Occipital lobe (tissue), 1 donor: ENCODE measurements at regions not wholly inside any gene's neighbourhood (a gene's known extent, or its start where the extent isn't known, plus 50 kb on each side); places are given as distances from the start of the nearest gene placed in this dataset.

Experiments used
- DNase-seq: peaks from one replicate; lab custom pipeline; 2025; lab: John Stamatoyannopoulos, UW

- DNase-seq = no peak
Observed at GRCh38 chr4:13844740-13845139, 217.2 kb upstream of the BOD1L1 start.

- no peak for DNase-seq
Observed at GRCh38 chr4:13849778-13850177, 222.3 kb upstream of the BOD1L1 start.

- DNase-seq = no peak
Observed at GRCh38 chr4:13851085-13851940, 223.8 kb upstream of the BOD1L1 start.

- no peak for DNase-seq
Observed at GRCh38 chr4:13852411-13852810, 224.9 kb upstream of the BOD1L1 start.

- DNase-seq = no peak
Observed at GRCh38 chr4:13856387-13856786, 228.9 kb upstream of the BOD1L1 start.

- DNase-seq = no peak
Observed at GRCh38 chr4:13857397-13857796, 229.9 kb upstream of the BOD1L1 start.

GRCh38 chr4:13857800-13858199 is 230.3 kb upstream of the BOD1L1 start:
- no peak for DNase-seq

GRCh38 chr4:13859423-13859822 is 231.9 kb upstream of the BOD1L1 start:
- no peak for DNase-seq

- DNase-seq = no peak
Observed at GRCh38 chr4:13860126-13860525, 232.6 kb upstream of the BOD1L1 start.

- no peak for DNase-seq
Observed at GRCh38 chr4:13865871-13866669, 238.5 kb upstream of the BOD1L1 start.

- DNase-seq = no peak
Observed at GRCh38 chr4:13866881-13867280, 239.4 kb upstream of the BOD1L1 start.

GRCh38 chr4:13872155-13872554 is 244.6 kb upstream of the BOD1L1 start:
- no peak for DNase-seq

- no peak for DNase-seq
Observed at GRCh38 chr4:13872955-13873354, 245.4 kb upstream of the BOD1L1 start.

GRCh38 chr4:13875181-13875580 is 247.7 kb upstream of the BOD1L1 start:
- DNase-seq = no peak

- DNase-seq = no peak
Observed at GRCh38 chr4:13876131-13876530, 248.6 kb upstream of the BOD1L1 start.

GRCh38 chr4:13876940-13877339 is 249.4 kb upstream of the BOD1L1 start:
- DNase-seq = no peak

GRCh38 chr4:13877626-13878025 is 250.1 kb upstream of the BOD1L1 start:
- DNase-seq = no peak

- DNase-seq = no peak
Observed at GRCh38 chr4:13881892-13882291, 254.4 kb upstream of the BOD1L1 start.

GRCh38 chr4:13887010-13887409 is 259.5 kb upstream of the BOD1L1 start:
- no peak for DNase-seq

- DNase-seq = no peak
Observed at GRCh38 chr4:13888112-13888511, 260.6 kb upstream of the BOD1L1 start.

GRCh38 chr4:13891544-13891939 is 264.0 kb upstream of the BOD1L1 start:
- no peak for DNase-seq

GRCh38 chr4:13892739-13893105 is 265.2 kb upstream of the BOD1L1 start:
- no peak for DNase-seq

GRCh38 chr4:13893211-13893610 is 265.7 kb upstream of the BOD1L1 start:
- no peak for DNase-seq
